H1 (cell line): ENCODE measurements at regions not wholly inside any gene's neighbourhood (a gene's known extent, or its start where the extent isn't known, plus 50 kb on each side); places are given as distances from the start of the nearest gene placed in this dataset.
A peak's percentile ranks its signal among the peaks of the same experiment; 100 is the strongest.

Source experiments
- BRCA1 ChIP-seq: IDR thresholded peaks from 2 replicates; pipeline ENCODE4 v1.6.1; 2012; ENCODE audit warnings: low read depth, low read length, improper control_type of control experiment
- CHD2 ChIP-seq: IDR thresholded peaks from 2 replicates; pipeline ENCODE4 v1.6.1; 2012; ENCODE audit warnings: low read length, improper control_type of control experiment
- EZH2 ChIP-seq: fragments of 200-600 bp; sonication (generic); IDR thresholded peaks from 2 replicates; pipeline ENCODE4 v1.7.1; 2012; ENCODE audit warnings: low read depth, mild to moderate bottlenecking, moderate library complexity, low read length, inconsistent platforms; ENCODE audit not compliant: severe bottlenecking
- FOSL1 ChIP-seq: IDR thresholded peaks from 2 replicates; pipeline ENCODE4 v1.6.1; 2011; ENCODE audit warnings: mild to moderate bottlenecking, low read depth, low read length, moderate library complexity; ENCODE audit not compliant: insufficient read depth
- JUN ChIP-seq: IDR thresholded peaks from 2 replicates; pipeline ENCODE4 v1.6.1; 2011; ENCODE audit warnings: low read depth, mild to moderate bottlenecking, improper control_type of control experiment, low read length
- JUND ChIP-seq: IDR thresholded peaks from 2 replicates; pipeline ENCODE4 v1.6.1; 2011; ENCODE audit warnings: mild to moderate bottlenecking, improper control_type of control experiment, low read length
- SIX5 ChIP-seq: IDR thresholded peaks from 2 replicates; pipeline ENCODE4 v1.6.1; 2011; ENCODE audit warnings: mild to moderate bottlenecking, low read depth, low read length
- SUZ12 ChIP-seq: fragments of 200-600 bp; sonication (generic); IDR thresholded peaks from 2 replicates; pipeline ENCODE4 v1.6.1; 2012; ENCODE audit warnings: mild to moderate bottlenecking, inconsistent platforms, low read length, moderate library complexity, mixed read lengths
- TBP ChIP-seq: IDR thresholded peaks from 2 replicates; pipeline ENCODE4 v1.6.1; 2011; ENCODE audit warnings: low read depth, low read length, improper control_type of control experiment
- TCF12 ChIP-seq: IDR thresholded peaks from 2 replicates; pipeline ENCODE4 v1.6.1; 2011; ENCODE audit warnings: low read depth, mild to moderate bottlenecking, low read length
- TEAD4 ChIP-seq: IDR thresholded peaks from 2 replicates; pipeline ENCODE4 v1.6.1; 2012; ENCODE audit warnings: low read depth, low read length, inconsistent platforms, mixed read lengths
- TF ChIP-seq, protein P1 (sequence below), 3 experiments: IDR thresholded peaks; 1 replicate in 2 of 3; 2 replicates in 1 of 3; pipeline versions ENCODE4 v1.5.1 to v1.6.1; 2011; ENCODE audit warnings: low read length in 3 of 3, mild to moderate bottlenecking in 3 of 3, inconsistent platforms in 2 of 3, low read depth in 1 of 3, moderate library complexity in 1 of 3; ENCODE audit not compliant: insufficient read depth in 1 of 3; ENCODE audit errors: control extremely low read depth in 1 of 3

DNA sequence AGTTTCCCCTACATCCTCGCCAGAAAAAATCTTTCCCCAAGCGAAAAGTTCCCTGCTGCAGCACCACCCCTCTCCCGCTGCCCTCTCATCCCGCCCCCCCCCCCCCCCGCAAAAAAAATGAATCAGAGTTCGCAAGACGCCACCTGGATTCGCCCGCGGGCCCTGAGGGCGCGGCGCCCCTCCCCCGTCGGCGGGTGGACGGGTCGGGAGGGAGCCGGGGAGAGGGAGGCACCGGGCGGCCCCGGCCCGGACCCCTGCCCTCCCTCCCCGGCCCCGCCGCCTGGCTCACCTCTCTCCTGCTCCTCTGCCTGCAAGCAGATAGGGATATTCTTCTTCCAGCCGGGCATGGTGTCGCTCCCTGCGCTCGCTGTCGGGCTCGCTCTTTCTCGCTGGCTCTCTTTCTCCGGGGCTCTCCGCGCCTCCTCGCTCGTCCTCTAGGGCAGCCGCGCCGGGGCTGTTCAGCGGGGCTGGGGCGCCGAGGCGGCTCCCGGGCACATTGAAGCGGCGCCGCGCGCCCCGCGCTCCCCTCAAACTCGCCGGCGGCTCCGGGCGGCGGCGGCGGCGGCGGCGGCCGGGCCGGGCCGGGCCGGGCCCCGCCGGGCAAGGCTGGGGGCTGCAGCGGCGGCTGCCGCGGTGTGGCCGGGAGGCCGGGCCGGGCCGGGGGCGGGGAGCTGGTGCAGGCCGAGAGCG lies 200.3 kb upstream of the CAND1 start:
- TF ChIP-seq TBP (no peak; the same call in 1 of the 2 replicates), CHD2 (no peak), SIX5 (no peak), JUN (no peak), EZH2 (no peak), TEAD4 (no peak), SUZ12 (no peak), BRCA1 (no peak), FOSL1 (no peak), TCF12 (no peak), JUND (no peak)
- TF ChIP-seq, protein P1, sequence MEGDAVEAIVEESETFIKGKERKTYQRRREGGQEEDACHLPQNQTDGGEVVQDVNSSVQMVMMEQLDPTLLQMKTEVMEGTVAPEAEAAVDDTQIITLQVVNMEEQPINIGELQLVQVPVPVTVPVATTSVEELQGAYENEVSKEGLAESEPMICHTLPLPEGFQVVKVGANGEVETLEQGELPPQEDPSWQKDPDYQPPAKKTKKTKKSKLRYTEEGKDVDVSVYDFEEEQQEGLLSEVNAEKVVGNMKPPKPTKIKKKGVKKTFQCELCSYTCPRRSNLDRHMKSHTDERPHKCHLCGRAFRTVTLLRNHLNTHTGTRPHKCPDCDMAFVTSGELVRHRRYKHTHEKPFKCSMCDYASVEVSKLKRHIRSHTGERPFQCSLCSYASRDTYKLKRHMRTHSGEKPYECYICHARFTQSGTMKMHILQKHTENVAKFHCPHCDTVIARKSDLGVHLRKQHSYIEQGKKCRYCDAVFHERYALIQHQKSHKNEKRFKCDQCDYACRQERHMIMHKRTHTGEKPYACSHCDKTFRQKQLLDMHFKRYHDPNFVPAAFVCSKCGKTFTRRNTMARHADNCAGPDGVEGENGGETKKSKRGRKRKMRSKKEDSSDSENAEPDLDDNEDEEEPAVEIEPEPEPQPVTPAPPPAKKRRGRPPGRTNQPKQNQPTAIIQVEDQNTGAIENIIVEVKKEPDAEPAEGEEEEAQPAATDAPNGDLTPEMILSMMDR (IDR thresholded peaks at IDR 0.05; ENCODE audit: control extremely low read depth in 1 of 3, insufficient read depth in 1 of 3, low read depth in 1 of 3, low read length in 3 of 3): peak in 1 of 3 experiments; percentile 6; a peak in 1 of 4 replicates
